HG02973 (cell line): ENCODE measurements at regions not wholly inside any gene's neighbourhood (a gene's known extent, or its start where the extent isn't known, plus 50 kb on each side); places are given as distances from the start of the nearest gene placed in this dataset.
"Not testable (repeated sequence)": the region's sequence is repeated elsewhere in the genome, so short reads cannot be mapped to it uniquely, and the experiment has no call there.

ENCODE experiments used
- ATAC-seq: cut with Tn5 transposase; IDR thresholded peaks from one replicate; pipeline ENCODE4 v1.9.1; 2021; ENCODE audit warnings: moderate library complexity; ENCODE audit not compliant: unreplicated experiment

GRCh38 chr9:757246-757881 lies 84.1 kb upstream of the DMRT1 start:
- ATAC-seq, result no peak

- no peak for ATAC-seq
Observed at GRCh38 chr9:758146-758545, 83.4 kb upstream of the DMRT1 start.

GRCh38 chr9:759541-759940 lies 82.0 kb upstream of the DMRT1 start:
- ATAC-seq, result no peak

GRCh38 chr9:759983-760736 lies 81.3 kb upstream of the DMRT1 start:
- ATAC-seq, result no peak

- no peak for ATAC-seq
Observed at GRCh38 chr9:761176-761792, 80.2 kb upstream of the DMRT1 start.

- ATAC-seq, result no peak
Observed at GRCh38 chr9:761793-762560, 79.5 kb upstream of the DMRT1 start.

GRCh38 chr9:763692-764091 lies 77.8 kb upstream of the DMRT1 start:
- ATAC-seq, result no peak

- ATAC-seq, result no peak
Observed at GRCh38 chr9:764105-764524, 77.4 kb upstream of the DMRT1 start.

GRCh38 chr9:764986-765385 lies 76.5 kb upstream of the DMRT1 start:
- ATAC-seq, result no peak

GRCh38 chr9:767061-767561 lies 74.4 kb upstream of the DMRT1 start:
- ATAC-seq, result not testable (repeated sequence)

- no peak for ATAC-seq
Observed at GRCh38 chr9:776086-776485, 65.4 kb upstream of the DMRT1 start.

- ATAC-seq, result no peak
Observed at GRCh38 chr9:777978-778377, 63.5 kb upstream of the DMRT1 start.

GRCh38 chr9:784202-784601 lies 57.3 kb upstream of the DMRT1 start:
- ATAC-seq, result no peak

GRCh38 chr9:784916-785315 lies 56.6 kb upstream of the DMRT1 start:
- no peak for ATAC-seq

GRCh38 chr9:785997-786396 lies 55.5 kb upstream of the DMRT1 start:
- no peak for ATAC-seq

- no peak for ATAC-seq
Observed at GRCh38 chr9:786405-786804, 55.1 kb upstream of the DMRT1 start.

GRCh38 chr9:788777-789176 lies 52.7 kb upstream of the DMRT1 start:
- ATAC-seq, result no peak
